Kidney tubule cell (primary cell): ENCODE measurements at regions not wholly inside any gene's neighbourhood (a gene's known extent, or its start where the extent isn't known, plus 50 kb on each side); places are given as distances from the start of the nearest gene placed in this dataset.
"Not testable (repeated sequence)": the region's sequence is repeated elsewhere in the genome, so short reads cannot be mapped to it uniquely, and the experiment has no call there.

ENCODE experiments used
- DNase-seq: peaks from one replicate; pipeline ENCODE4 v3.0.0-alpha.2; 2018; ENCODE audit warnings: low spot score

GRCh38 chr4:44978020-44978419 lies 251.7 kb upstream of the GNPDA2 start:
- DNase-seq, result no peak

DNA sequence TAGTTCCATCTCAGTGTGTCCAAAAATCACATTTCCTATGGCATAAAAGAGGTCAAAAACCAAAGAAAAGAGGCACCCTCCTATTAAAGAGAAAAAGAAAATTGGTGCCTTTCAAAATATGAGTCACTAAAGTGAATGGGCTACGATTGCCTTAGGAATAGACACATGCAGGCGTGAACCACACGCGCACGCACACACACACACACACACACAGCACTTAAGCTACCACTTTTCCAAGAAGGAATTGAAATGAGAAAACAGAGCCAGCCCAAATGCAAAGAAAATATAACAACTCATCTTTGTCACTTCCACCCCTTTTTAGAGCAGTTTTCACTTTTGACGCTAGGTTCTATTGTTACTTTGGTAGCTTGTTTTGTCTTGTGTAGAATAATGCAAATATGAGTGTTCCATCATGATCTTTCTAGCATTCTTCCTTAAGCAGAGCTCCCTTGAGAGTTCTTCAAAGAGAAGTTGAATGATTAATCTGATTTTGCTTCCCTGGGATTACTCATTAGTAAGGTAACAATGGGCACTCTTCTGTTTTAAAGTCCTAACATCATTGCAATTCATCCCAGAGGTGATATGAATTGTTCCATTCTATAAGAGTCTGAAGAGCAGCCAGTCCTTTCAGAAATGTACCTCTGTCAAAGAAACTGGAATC lies 239.2 kb upstream of the GNPDA2 start:
- DNase-seq, result peak; percentile 58

GRCh38 chr4:44964086-44964485 lies 237.7 kb upstream of the GNPDA2 start:
- not testable (repeated sequence) for DNase-seq

DNA sequence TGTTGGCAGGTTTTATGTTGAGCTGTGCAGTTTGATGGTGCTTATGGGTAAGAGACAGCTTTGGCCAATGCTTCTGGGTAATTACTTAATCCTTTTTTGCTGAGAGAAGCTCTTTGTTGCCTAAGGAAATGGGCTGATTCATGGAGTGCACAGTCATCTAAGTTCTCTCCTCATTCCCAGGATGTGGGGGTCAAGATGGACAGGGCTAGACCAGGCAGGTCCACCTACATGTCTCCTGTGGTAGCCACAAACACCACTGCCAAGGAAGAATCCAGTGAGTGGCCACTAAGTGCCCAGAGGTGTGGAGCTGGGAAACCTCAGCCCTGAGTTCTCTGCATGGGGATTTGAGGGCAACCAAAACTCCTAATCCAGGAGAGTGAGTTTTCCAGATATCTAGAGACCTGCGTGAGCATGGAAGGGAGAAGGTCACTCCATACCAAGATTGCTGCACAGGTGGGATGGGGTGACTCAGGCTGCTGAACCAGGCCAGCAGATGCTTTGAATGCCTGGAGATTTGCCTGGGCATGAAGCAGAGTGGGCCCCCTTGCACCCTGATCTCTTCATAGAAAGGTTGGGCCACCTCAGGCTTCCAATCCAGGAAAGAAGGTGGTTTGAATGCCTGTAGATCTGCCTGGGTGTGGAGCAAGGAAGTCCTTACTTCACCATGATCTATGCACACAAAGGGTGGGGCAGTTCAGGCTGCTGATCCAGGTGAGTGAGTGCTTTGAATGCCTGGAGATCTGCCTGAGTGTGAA lies 234.8 kb upstream of the GNPDA2 start:
- no peak for DNase-seq

DNA sequence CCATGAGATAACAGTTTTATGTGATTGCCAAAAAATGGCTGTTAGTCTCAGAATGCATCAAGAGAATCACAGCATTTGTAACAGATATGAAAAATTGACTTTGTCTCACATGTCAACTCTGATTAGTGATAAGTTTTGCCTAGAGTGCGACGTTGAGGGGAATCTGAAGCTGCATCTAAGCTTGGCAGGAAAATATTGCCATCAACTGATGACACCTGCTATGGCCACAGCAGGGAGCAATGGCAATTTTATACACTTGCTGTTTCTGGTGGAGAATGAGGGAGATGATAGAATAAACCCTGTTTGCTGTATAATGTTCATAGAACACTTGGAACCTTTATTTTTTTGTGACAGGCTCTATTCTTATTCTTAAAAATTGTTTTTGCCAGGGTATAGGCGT lies 205.4 kb upstream of the GNPDA2 start:
- no peak for DNase-seq

DNA sequence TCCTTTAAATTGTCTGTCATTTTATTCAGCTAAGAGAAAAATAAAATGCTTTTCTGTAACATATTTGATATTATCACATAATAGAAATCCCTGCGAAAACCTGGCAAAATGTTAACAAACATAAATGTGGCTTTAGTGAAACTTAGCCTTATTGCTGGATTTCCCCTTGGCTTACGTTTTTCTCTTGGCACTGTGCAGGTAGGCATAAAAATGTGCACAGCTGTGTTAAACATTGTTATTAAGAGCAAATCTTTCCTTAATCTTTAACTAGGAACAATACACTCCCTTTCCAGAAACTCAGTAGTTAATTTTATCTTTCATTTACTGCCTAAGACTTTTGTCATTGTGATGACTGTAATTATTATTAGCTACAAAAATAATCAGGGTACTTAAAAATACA lies 202.4 kb upstream of the GNPDA2 start:
- peak; percentile 22 for DNase-seq

DNA sequence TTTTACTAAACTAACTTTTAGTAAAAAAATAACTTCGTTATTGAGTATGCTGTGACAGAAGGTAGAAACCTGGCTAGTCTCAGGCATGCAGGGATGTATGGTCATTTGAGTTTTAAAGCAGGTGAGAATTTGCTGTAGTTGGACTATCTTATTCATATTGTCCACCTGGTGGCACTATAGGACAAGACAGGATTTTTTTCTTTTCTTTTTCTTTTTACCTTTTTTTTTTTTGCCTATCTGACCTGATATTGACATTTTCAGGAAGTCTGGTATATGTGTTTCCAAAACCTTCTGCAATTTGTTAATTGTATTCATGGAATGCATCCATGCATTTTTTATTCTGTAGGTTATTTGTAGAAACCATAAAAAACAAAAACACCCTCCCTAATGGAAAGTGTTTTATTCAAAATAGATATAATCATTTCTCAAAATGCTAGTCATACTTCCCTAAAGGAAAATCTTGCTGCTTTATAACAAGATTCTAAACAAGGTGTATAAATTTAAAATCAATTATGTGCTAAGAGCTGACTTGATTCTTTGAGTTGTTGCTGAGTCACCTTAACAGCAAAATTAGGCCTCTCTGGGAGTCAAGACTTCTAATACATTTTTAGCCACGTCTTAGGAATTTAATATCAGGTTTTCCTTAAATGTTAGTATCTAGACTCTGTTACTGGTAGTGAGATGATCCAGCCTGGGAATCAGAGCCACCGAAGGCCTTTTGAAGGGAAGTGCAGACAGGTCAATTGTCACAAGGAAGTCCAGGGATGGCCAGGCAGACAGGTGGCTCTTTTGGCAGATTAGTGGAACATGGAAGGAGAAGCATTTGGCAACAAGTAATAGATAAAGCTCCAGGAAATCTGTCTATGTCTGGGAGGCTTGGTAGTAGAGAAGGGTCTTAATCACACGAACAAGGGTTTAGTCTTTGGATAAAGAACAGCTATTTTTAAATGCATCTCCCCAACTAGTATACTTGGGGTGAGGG lies 201.3 kb upstream of the GNPDA2 start:
- DNase-seq, result peak; percentile 52

DNA sequence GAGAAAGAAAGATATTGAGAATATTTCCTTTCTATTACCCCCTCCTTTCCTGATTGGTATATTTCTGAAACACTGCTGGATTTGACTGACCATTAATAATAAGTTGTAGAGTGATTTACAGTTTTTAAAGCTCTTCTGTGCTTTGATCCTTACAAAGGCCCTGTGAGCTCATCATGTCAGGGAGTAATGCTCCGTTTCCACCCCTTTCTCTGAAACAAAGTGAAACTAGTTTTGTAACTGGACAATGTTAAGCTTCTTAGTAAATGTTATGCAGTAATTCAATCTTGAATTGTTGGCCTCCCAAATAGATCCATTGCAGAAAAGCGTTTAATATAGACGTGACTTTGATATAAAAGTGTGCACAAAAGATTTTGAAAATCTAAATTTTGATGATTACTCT lies 190.1 kb upstream of the GNPDA2 start:
- peak; percentile 45 for DNase-seq

DNA sequence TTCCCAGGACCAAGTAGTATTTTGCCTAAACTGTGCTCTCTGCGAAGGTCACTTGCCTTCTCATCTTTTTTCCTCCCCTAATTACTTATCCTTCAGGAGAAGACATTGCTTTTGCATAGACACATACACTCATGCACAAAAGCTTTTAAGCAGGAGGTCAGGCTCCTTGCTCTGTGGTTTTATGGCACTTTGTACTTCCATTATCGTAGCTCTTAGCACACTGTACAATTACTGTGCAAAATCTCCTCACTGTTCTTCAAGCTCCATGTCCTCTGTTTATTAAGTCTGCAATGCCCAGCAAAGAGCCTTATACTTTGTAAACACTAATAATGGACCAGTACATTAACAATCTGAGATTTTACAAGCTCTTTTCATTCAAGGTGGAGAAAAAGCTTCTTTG lies 188.4 kb upstream of the GNPDA2 start:
- DNase-seq, result no peak

DNA sequence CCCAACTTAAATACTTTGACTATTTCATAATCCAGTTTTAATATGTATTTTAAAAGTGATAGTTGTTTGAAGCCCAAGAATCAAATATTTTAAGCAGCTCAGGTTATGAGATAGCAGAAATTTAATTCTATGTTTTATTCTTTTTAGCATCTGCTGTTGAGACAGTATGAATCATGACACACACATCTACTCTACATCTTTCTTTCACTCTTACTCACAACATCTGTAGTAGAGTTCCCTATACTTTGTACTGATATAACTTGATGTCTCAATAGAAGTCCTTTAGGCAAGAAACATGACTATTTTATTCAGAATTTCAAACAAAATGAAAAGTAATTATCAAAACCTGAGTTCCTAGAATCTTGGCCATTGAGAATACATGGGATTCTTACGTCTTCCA lies 187.9 kb upstream of the GNPDA2 start:
- no peak for DNase-seq

DNA sequence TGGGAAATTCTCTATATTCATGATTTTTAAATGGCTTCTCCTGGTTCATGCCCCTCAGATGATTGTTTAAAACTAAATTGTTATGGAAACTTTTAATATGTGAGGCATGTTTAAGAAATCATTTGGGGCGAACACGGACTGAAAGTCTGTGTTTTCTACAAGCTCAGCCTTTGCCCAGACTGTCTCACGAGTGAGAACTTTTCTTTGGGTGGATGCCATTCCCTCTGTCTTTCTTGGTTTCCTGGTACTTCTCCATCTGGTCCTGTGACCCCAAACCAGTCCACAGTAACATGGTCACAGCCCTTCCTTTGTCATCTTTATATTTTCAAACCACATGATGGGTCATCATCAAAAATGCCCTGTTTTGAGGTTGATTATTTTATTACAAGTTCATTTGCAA lies 186.6 kb upstream of the GNPDA2 start:
- no peak for DNase-seq

- no peak for DNase-seq
Measured at GRCh38 chr4:44908565-44908964, 182.2 kb upstream of the GNPDA2 start.

DNA sequence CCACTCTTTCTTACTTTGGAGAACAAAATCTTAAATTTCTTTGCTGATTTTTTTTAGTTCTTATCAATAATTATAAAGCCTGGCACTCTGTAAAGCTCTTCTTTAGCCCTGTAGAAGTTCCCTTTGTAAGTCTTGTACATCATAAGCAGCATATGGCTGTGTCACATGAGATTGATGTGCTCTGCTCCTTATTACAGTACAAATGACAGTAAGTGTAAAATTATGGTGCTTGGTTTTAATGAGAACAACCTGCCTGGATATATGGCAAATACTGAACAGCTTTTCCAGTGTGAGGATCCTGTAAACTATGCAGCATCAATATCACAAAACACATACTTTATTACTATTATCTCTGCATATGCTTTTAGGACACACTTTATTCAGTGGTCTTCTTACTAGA lies 145.9 kb upstream of the GNPDA2 start:
- no peak for DNase-seq

- no peak for DNase-seq
Measured at GRCh38 chr4:44871133-44871532, 144.8 kb upstream of the GNPDA2 start.

DNA sequence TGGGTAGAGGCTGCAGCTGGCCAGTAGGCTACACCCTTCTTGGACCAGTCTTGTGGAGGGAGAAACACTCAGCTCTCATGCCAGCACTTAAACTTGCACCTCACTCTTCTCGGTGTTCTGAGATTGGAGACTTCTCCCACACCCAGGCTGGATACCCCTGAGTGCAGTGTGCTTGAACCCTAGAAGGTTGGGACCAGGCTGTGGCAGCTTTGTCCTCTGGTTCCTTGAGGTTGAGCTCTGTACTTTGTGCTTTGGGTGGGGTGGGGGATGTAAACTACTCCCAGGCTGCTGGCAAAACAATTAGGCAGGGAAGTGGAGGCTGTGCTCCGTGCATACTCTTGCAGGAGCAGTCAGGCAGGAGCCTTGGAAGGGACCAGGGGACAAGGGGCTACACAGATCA lies 143.6 kb upstream of the GNPDA2 start:
- no peak for DNase-seq

DNA sequence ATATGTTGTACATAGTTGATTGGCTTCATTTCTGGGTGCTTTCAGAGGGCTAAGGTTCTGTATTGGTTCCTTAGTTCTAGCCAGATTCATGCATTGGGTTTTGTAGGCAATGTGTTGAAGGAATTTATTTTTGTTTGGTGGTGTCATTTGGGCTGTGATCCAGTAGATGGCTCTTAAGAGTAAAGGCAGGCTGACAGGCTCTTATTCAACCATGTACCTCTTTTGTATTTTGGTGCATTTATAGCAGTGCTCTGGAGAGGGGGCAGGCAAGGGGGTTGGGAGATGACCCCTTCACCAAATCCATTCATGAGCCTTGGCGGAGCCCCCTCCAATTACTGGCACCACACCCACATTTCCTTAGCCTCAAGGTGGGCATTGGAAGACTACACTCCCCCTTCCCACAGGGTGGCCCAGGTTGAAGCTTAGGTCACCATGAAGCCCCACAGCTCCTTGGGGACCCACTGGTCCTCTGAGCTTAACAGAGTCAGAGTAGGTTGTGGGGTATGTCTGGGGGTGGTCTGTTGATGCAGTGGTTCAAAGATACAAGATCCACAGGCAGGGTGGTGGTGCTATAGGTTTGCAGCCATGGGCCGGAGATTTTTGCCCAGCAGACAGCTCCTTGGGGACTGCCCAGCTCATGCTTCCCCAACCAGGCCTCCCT lies 143.0 kb upstream of the GNPDA2 start:
- DNase-seq, result no peak

DNA sequence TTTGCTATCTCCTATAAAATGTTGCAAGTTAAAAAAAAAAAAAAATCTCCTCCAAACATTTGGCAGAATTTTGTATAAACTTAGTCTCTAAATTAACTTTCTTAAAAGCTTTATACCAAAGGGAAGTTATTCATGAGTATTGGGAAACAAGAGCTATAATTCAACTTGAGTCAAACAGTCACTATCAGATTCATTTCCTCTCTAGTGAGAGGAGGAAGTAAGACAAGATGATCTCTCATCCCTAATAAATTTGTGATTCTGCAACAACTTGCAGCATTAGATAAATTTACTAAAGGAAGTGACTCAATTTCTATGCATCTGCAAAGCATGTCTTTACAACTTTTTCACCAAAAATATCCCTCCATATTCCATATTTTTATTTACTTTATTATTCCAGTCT lies 135.4 kb upstream of the GNPDA2 start:
- peak; percentile 37 for DNase-seq

DNA sequence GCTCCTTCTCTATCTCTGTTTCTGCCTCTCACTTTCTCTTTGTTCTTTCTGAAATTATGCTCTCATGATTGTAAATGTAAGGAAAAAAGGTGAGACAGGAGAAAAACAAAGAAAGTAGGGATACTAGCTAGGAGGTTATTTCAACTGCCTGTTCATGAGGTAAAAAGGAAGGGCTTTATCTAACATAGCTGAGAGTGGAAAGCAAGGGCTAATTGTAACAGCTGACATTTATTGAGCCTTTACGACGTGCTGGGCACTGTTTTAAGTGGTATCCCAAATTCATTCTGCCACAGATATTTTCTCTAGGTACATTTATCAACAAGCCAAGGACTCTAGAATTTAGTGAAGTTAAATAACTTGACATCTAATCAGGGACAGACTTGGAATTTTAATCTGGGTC lies 133.1 kb upstream of the GNPDA2 start:
- no peak for DNase-seq

- no peak for DNase-seq
Measured at GRCh38 chr4:44848466-44848865, 122.1 kb upstream of the GNPDA2 start.

DNA sequence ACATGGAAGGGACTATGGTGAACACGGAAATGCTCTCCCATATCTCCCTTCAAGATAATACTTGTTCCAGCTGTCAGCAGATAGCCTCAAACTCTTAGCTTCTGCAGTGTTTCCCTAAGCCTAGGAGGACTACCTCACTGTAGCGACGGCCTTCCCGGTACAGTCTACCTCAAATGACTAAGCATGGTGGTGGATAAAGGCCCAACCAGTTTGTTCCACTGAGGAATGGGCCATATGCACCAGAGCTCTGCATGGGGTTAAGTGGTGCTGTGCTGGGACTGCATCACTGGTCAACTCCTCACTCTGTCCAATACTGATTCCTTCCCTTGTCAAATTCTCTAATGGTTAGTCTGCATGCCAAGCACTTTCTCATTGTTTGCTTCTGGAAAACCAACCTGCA lies 119.6 kb upstream of the GNPDA2 start:
- DNase-seq, result no peak

- DNase-seq, result no peak
Measured at GRCh38 chr4:44845309-44845708, 119.0 kb upstream of the GNPDA2 start.

DNA sequence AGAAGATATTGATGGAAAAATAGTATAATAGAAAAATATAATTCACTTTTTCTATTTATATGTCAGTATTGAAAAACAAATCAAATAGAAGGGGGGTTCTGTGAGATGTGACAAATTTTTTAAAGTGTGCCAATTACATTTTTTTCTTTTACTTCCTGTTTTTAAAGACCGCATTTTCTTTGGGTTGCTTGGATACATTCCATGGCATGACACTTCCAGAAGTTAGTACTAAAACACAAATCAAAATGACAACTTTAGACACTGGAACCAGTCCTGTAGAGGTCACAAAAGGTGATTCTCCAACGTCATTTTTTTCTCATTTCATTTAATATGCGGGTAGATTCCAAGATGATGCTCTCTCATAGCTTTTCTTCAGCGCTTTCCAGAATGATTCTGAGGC lies 116.2 kb upstream of the GNPDA2 start:
- DNase-seq, result no peak
